ENCODE measurements at regions not wholly inside any gene's neighbourhood (a gene's known extent, or its start where the extent isn't known, plus 50 kb on each side); places are given as distances from the start of the nearest gene placed in this dataset.

GRCh38 chr13:83272076-83272475 is 610.2 kb downstream of the SLITRK1 start (continued):
- TF ChIP-seq HSF1 (IDR thresholded peaks at IDR 0.05; ENCODE audit: low read depth, low read length) (no peak), KLF5 (IDR thresholded peaks at IDR 0.05; ENCODE audit: partially characterized antibody) (no peak), SMC3 (IDR thresholded peaks at IDR 0.05; ENCODE audit: borderline replicate concordance, low read length) (no peak), MAX (IDR thresholded peaks at IDR 0.05; ENCODE audit: low read depth, low read length) (no peak), ETV6 (conservative IDR thresholded peaks at IDR 0.05 in 1 of 2, IDR thresholded peaks at IDR 0.05 in 1 of 2; ENCODE audit: borderline replicate concordance in 1 of 2, low read depth in 1 of 2) (no peak), MTA2 (IDR thresholded peaks at IDR 0.05; ENCODE audit: low read depth) (no peak), CBFB (IDR thresholded peaks at IDR 0.05; ENCODE audit: low read depth) (no peak), SREBF1 (IDR thresholded peaks at IDR 0.05; ENCODE audit: low read length) (no peak), E2F8 (IDR thresholded peaks at IDR 0.05; ENCODE audit: low read depth, partially characterized antibody) (no peak), NFYA (IDR thresholded peaks at IDR 0.05; ENCODE audit: borderline replicate concordance, low read depth, low read length) (no peak)

Measured in GM12878 (cell line).